KOPT-K1 (cell line): ENCODE measurements at regions not wholly inside any gene's neighbourhood (a gene's known extent, or its start where the extent isn't known, plus 50 kb on each side); places are given as distances from the start of the nearest gene placed in this dataset.
A peak's percentile ranks its signal among the peaks of the same experiment; 100 is the strongest.

Source experiments
- H3K27ac ChIP-seq: fragments of 200-600 bp; sonication (generic); 2 replicates; pipeline ENCODE4 v1.5.1; 2016; ENCODE audit warnings: antibody characterized with exemption, mild to moderate bottlenecking, low read depth, low read length; ENCODE audit not compliant: poor library complexity, severe bottlenecking
- H3K36me3 ChIP-seq: fragments of 200-600 bp; sonication (generic); 2 replicates; pipeline ENCODE4 v1.5.1; 2017; ENCODE audit warnings: antibody characterized with exemption, mild to moderate bottlenecking, low read length, moderate library complexity; ENCODE audit not compliant: insufficient read depth
- H3K9me3 ChIP-seq: fragments of 200-600 bp; sonication (generic); 2 replicates; pipeline ENCODE4 v1.5.1; 2017; ENCODE audit warnings: antibody characterized with exemption, low read length, mild to moderate bottlenecking; ENCODE audit not compliant: insufficient read depth, poor library complexity, severe bottlenecking

DNA sequence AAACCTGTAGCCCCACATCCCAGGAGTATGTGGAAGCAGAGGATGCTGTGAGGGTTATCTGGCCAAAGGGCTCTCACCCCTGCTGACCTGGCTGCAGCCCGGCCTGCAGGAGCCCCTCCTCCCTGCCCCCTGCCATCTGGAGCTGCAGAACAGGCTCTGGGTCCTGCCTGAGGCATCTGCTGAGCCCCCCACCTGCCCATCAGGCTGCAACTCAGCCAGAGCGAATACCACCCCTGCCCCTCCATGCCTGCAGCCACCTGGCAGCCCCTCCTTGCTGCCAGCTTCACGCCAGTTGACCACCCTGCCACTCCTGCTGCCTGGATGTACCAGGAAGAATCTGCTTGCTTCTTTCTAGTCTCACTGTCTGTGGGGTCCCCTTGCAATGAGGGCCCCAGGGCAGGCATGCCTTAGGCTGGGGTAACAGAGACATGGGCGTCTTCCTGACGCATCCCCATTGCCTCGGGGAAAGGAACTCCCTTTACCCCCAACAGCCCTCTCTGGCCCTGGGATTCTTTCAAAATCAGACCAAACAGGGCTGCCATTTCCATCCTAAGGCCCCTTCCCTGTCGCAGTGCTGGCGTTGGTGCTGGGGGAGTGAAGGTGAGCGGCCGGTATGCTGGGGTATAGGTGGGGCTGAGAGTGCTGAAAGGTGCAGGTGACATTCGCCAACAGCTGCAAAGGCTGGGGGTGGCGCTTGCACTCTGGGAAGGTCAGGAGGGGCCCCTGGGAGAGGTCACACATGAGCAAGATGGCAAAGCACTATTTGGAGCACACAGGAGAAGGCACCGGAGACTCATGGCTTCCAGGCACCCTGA is 1334.6 kb downstream of the TBC1D22A start:
- no peaks in the 10 kb centered on the region for H3K9me3 ChIP-seq
- no peaks in the 10 kb centered on the region for H3K36me3 ChIP-seq
- peak overlapping the region; percentile 92 for H3K27ac ChIP-seq

DNA sequence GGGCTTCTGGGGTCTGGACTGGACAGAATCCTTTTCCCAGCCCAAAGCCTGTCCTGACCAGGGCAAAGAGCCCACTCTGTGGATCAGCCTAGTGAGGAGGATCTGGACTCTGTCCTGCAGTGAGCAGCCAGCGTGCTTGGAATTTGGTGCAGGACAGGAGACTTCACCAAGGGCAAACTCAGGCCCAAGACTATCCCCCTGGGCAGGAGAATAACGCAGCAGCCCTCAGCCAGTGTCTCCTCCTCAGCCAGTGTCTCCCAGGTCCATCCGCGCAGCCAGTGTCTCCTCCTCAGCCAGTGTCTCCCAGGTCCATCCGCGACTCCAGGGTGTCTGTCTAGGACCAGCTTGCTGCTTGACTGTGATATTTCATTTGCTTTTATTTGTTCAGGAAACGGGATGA is 1334.0 kb downstream of the TBC1D22A start:
- Histone ChIP-seq H3K9me3 (no peaks in the 10 kb centered on the region), H3K27ac (peak overlapping the region; percentile 92), H3K36me3 (no peaks in the 10 kb centered on the region)

DNA sequence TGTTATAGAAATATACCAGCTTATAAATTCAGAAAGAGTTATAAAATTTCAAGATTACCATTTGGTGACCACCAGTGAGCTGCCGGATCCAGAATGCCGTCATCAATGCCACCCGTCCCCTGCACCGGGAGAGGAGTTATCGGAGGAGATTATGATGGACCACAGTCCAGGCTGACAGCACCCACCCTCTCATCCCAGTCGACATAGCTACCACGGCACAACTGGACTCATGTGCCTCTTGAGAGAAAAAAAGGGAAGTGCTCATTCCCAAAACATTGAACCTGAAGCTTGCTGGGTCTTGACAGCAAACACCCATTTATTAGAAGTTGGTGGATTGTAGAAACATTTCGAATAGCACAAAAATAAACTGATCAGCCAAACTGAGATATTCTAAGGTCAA is 1331.5 kb downstream of the TBC1D22A start:
- H3K27ac ChIP-seq = no peak overlapping the region

GRCh38 chr22:48092866-48093265 is 1330.4 kb downstream of the TBC1D22A start:
- Histone ChIP-seq H3K27ac (no peak overlapping the region), H3K36me3 (no peaks in the 10 kb centered on the region), H3K9me3 (no peaks in the 10 kb centered on the region)

More for the DNA sequence above, 1331.5 kb downstream of the TBC1D22A start:
- Histone ChIP-seq H3K9me3 (no peaks in the 10 kb centered on the region), H3K36me3 (no peaks in the 10 kb centered on the region)

DNA sequence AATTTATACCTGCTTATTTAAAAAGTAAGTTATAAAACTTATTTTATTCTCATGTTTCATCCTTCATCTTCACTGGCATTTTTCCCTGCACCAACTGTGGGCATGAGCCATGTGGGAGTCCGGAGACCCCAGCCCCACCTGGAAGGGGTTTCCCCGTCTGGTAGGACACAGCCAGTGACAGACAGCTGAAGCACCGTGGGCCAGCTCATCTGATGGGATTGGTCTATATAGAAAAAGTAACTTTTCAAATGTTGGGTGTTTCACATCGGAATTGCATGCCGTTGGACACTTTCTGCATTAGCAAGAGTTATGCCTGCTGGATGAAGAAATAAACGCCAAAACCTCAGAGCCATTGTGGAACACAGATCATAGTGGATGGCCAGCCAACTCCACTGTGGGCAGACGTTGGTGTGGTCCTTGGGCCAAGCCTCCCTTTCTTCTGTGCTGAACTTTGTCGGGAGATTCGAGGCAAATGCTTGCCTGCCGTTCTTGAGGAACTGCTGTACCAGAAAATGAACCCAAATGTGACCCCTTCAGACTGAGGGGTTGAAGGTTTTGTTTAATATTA is 1329.3 kb downstream of the TBC1D22A start:
- Histone ChIP-seq H3K9me3 (no peaks in the 10 kb centered on the region), H3K27ac (no peak overlapping the region)

DNA sequence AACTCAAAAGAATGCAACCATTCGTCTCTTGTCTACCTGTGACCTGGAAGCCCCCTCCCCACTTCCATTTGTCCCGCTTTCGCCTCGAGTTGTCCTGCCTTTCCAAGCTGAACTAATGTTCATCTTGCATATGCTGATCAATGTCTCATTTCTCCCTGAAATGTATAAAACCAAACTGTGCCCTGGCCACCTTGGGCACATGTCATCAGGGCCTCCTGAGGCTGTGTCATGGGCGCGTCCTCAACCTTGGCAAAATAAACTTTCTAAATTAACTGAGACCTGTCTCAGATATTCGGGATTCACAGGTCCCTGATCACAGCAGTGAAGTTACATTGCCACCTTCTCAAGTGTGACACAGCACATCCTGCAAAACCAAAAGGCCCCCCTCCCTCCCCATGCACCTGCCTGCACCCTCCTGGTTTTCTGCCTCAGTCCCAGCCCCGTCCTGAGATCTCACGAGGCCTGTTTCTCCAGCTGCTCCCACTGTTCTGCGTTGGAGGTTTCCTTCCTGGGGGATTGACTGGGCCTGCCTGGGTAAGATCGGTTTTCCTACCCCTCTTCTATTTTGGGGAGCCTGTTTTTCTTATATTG is 1328.7 kb downstream of the TBC1D22A start:
- Histone ChIP-seq H3K27ac (no peak overlapping the region), H3K36me3 (no peaks in the 10 kb centered on the region), H3K9me3 (no peaks in the 10 kb centered on the region)

More for the DNA sequence above, 1329.3 kb downstream of the TBC1D22A start:
- no peaks in the 10 kb centered on the region for H3K36me3 ChIP-seq

DNA sequence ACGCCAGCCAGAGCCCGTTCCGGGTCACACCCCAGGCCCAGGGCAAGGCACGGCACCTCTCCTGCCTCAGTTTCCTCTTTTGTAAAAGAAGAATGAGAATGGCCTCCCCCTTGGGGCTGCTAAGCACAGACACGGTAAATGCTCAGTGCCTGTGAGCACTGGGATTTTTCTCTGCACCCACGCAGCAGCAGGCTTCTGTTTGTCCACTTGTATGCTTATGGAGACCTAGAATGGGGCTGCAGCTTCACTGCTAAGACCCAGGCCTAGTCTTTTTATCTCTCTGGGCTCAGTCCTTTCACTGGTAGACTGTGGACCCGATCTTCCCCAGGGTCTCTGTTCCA is 1327.9 kb downstream of the TBC1D22A start:
- Histone ChIP-seq H3K36me3 (no peaks in the 10 kb centered on the region), H3K27ac (no peak overlapping the region), H3K9me3 (no peaks in the 10 kb centered on the region)

DNA sequence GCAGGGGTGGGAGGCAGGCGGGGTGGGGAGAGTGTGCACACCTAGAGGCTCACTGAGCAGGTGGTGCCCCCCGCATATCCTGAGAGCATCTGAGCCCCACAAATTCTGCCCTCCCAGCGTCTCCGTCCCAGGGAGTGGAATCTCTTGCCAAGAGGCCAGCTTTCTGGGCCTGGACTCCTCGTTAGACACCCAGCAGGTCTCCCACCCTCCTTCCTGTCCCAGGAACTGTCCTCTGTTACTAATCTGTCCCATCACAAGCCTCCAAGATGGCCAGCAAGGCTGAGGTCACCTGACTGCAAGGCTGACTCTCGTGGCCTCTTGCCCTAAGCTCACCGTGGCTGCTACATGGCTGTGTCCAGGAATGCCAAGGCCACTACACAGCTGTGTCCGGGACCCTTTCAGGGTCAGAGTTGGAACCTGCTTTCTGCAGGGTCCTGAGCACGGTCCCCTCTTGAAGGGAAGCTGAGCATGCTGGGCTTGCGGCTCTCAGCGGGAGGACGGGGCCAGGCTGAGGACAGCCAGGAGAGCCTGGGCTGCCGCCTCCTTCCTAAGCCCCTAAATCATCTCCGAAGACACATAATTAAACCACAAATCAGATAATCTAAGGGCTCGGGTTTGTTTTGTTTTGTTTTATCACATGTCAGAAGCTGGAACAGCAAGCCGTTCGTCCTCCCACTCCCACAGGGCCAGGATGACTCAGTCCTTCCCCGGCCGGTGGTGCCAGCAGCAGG is 1327.3 kb downstream of the TBC1D22A start:
- H3K27ac ChIP-seq = no peak overlapping the region
- H3K9me3 ChIP-seq = no peaks in the 10 kb centered on the region
- H3K36me3 ChIP-seq = no peaks in the 10 kb centered on the region

DNA sequence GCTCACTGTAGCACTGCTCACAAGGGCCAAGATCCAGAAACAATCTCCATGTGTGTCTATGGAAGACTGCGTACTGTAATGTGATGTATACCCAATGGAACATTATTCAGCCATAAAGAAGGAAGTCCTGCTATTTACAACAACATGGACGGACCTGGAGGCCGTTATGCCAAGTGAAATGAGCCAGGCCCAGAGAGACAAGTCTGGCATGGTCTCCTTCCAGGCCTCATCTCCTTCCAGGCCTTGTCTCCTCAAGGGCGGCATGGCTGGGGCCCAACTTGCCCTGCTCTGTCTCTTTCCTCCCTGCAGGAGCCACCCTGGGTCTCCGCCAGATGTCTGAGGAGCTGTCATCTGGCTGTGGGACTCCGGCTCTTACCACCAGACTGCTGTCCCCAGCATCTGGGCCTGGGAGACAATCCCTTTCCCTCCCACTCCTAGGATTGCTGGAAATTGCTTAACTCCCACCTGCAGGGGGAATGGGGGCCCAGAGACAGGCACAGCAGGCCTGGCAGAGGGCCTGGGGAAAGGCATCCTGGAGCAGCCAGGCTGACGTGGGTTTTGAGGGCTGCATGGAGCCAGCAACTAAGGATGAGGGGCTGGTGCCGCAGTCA is 1326.6 kb downstream of the TBC1D22A start:
- H3K36me3 ChIP-seq = no peaks in the 10 kb centered on the region
- no peaks in the 10 kb centered on the region for H3K9me3 ChIP-seq
- no peak overlapping the region for H3K27ac ChIP-seq

GRCh38 chr22:48088251-48088650 is 1325.8 kb downstream of the TBC1D22A start:
- H3K27ac ChIP-seq = no peak overlapping the region
- H3K36me3 ChIP-seq = no peaks in the 10 kb centered on the region
- no peaks in the 10 kb centered on the region for H3K9me3 ChIP-seq

DNA sequence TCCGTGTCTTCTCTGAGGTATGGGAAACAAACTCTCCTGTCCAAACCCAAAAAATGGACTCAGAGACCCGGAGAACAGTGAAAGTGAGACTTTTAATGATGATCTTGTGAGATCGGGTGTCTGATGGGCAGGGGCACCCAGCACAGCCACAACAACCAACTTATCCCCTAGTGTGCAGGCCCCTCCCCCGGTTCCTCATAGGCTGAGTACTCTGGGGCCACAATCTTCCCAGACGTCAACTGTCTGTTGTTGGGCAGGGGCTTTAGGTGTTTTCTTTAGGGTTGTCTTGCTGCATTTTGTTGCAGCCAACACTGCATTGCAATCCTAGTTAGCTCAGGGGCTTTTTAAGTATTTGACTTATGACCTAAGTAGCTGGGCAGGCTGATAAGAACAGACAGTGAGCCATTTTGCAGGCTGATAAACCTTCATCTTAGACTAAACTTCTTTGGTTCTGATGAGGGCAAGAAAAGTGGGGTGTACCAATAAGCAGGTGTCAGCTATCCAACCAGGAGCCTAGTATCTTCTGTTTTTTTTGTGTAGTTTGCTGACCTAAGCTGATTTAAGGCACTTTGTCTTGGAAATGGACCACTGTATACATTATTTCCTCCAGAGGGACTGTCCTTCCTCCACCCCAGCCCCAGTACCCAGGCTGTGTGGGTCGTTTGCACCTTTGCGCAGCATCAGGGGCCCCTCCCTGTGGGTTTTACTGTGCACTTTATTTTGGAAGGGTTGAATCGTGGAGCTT is 1323.6 kb downstream of the TBC1D22A start:
- Histone ChIP-seq H3K9me3 (no peaks in the 10 kb centered on the region), H3K27ac (no peak overlapping the region), H3K36me3 (no peaks in the 10 kb centered on the region)

DNA sequence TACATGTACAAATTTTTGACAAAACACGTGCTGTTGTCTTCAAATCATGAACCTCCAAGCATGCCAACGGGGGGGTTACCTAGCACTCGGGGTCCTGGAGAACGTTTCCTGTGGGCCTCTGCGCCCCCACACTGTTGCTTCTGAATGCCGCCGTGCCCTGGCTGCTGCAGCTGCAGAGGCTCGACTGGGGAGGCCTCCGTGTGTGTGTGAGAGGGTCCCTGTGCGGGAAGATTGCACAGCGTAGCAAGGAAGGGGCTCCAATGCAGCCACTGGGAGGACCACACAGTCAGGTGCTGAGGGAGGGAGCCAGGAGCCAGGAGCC is 1322.2 kb downstream of the TBC1D22A start:
- no peaks in the 10 kb centered on the region for H3K36me3 ChIP-seq
- no peaks in the 10 kb centered on the region for H3K9me3 ChIP-seq
- H3K27ac ChIP-seq = no peak overlapping the region

DNA sequence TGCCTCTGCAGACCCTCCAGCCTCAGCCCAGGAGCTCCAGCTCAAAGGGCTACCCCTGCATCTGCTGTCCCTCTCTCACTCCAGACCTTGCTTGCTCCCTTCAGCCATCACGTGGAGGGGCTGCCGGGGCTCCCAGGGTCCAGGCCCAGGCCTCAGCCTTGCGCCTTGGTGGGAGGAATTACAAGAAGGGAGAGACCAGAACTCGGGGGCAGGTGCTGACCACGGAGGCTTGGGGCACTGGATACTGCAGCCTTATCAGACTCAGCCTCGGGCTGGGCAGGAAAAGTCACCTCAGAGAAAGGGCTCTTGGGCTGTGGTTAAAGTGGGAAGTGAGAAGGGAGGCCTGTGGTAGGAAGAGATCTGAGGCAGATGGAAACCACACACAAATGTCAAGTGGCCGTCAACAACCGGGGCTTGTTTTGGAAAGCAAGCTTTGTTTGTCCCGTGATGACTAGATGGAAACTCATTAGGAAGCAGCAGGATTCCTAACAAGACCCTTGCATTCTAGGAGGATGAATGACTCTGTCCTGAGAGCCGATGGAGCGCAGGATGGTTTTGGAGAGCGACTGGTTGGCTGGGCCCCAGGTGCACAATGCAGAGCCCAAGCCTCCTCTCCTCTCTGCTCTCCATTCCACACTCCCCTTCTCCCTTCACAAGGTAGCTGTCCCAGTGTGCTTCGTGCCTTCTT is 1321.7 kb downstream of the TBC1D22A start:
- H3K36me3 ChIP-seq = no peaks in the 10 kb centered on the region
- no peak overlapping the region for H3K27ac ChIP-seq
- no peaks in the 10 kb centered on the region for H3K9me3 ChIP-seq

GRCh38 chr22:48083502-48083901 is 1321.1 kb downstream of the TBC1D22A start:
- no peaks in the 10 kb centered on the region for H3K9me3 ChIP-seq
- H3K36me3 ChIP-seq = no peaks in the 10 kb centered on the region
- no peak overlapping the region for H3K27ac ChIP-seq
